Thymus (tissue), 11 donors: ENCODE measurements at regions not wholly inside any gene's neighbourhood (a gene's known extent, or its start where the extent isn't known, plus 50 kb on each side); places are given as distances from the start of the nearest gene placed in this dataset.
A peak's percentile ranks its signal among the peaks of the same experiment; 100 is the strongest.

ENCODE experiments used
- DNase-seq, 9 donors: peaks; one replicate each; pipeline ENCODE4 v3.0.0-alpha.2; 2013; ENCODE audit warnings: low spot score in 9 of 9, low read depth in 6 of 9, missing footprints in 1 of 9
- H3K27ac ChIP-seq, 2 donors: one replicate each; pipeline ENCODE4 v1.5.1; 2013; ENCODE audit warnings: control low read depth in 1 of 2, low read depth in 1 of 2, low read length in 1 of 2, mild to moderate bottlenecking in 1 of 2, moderate library complexity in 1 of 2
- H3K27me3 ChIP-seq, 2 donors: one replicate each; pipeline ENCODE4 v1.5.1; 2013; ENCODE audit warnings: low read length in 1 of 2; ENCODE audit not compliant: control insufficient read depth in 2 of 2, insufficient read depth in 1 of 2
- H3K36me3 ChIP-seq, 2 donors: one replicate each; pipeline ENCODE4 v1.5.1; 2013; ENCODE audit warnings: low read length in 1 of 2, mild to moderate bottlenecking in 1 of 2, moderate library complexity in 1 of 2; ENCODE audit not compliant: control insufficient read depth in 2 of 2, insufficient read depth in 2 of 2
- H3K4me1 ChIP-seq, 2 donors: one replicate each; pipeline ENCODE4 v1.5.1; 2013; ENCODE audit warnings: low read length in 2 of 2; ENCODE audit not compliant: control insufficient read depth in 2 of 2, insufficient read depth in 2 of 2
- H3K4me3 ChIP-seq, 2 donors: one replicate each; pipeline ENCODE4 v1.5.1; 2013; ENCODE audit warnings: low read length in 2 of 2, control low read depth in 1 of 2, mild to moderate bottlenecking in 1 of 2
- H3K9me3 ChIP-seq, 2 donors: one replicate each; pipeline ENCODE4 v1.5.1; 2013; ENCODE audit warnings: low read length in 1 of 2, mild to moderate bottlenecking in 1 of 2; ENCODE audit not compliant: control insufficient read depth in 2 of 2, insufficient read depth in 1 of 2
- WGBS: extraction: QIAGEN DNeasy Blood & Tissue Kit; methylation state at CpG from one replicate; pipeline ENCODE4 v1.1.7; 2013; 5-methylcytosine and 5-hydroxymethylcytosine counted together
- donor health status: healthy.

DNA sequence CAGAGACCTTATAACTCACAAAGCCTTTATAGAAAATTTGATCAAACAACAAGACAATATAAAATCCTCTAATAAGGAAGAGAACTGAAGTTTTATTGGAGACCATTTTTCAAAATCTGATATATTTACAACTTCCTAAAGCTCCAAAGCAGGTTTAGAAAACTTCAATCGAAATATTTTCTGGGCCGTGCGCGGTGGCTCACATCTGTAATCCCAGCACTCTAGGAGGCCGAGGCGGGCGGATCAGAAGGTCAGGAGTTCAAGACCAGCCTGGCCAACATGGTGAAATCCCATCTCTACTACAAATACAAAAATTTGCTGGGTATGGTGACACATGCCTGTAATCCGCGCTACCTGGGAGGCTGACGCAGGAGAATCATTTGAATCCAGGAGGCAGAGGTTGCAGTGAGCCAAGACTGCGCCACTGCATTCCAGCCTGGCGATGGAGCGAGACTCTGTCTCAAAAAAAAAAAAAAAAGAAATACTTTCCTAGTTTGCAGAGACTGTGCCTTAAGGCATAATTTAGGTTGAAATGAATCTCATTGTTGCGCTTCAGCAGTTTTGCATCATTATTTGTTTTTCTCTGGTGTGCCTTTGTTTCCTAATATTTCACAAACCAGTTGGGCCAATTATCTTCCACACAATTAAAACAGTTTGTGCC is 60.6 kb upstream of the ASIP start:
- Histone ChIP-seq H3K4me1 (no peaks in the 10 kb centered on the region), H3K27ac (no peak overlapping the region), H3K4me3 (no peak overlapping the region), H3K36me3 (no peaks in the 10 kb centered on the region), H3K9me3 (no peaks in the 10 kb centered on the region), H3K27me3 (no peaks in the 10 kb centered on the region)
- 96% methylated on average over 14 of the region's 14 CpGs for WGBS
- DNase-seq, result no peak

DNA sequence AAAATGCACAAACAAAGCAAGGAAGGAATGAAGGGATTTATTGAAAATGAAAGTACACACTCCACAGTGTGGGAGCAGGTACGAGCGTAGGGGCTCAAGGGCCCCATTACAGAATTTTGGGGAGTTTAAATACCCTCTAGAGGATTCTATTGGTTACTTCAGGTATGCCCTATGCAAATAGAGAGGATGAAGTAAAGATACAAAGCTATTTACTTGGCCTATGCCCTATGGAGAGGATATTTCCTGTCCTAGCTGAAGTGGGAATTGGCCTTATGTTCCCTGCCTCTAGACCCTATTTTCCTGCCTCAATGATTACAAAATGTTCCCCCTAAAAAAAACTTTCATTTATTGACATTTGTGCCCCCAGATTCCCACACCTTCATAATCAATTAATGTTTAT is 59.7 kb upstream of the ASIP start:
- no peak overlapping the region for H3K27ac ChIP-seq
- no peaks in the 10 kb centered on the region for H3K36me3 ChIP-seq
- no peaks in the 10 kb centered on the region for H3K27me3 ChIP-seq
- no peaks in the 10 kb centered on the region for H3K9me3 ChIP-seq
- 86% methylated on average over 2 of the region's 2 CpGs for WGBS
- no peak for DNase-seq
- H3K4me1 ChIP-seq, result no peaks in the 10 kb centered on the region
- no peak overlapping the region for H3K4me3 ChIP-seq

DNA sequence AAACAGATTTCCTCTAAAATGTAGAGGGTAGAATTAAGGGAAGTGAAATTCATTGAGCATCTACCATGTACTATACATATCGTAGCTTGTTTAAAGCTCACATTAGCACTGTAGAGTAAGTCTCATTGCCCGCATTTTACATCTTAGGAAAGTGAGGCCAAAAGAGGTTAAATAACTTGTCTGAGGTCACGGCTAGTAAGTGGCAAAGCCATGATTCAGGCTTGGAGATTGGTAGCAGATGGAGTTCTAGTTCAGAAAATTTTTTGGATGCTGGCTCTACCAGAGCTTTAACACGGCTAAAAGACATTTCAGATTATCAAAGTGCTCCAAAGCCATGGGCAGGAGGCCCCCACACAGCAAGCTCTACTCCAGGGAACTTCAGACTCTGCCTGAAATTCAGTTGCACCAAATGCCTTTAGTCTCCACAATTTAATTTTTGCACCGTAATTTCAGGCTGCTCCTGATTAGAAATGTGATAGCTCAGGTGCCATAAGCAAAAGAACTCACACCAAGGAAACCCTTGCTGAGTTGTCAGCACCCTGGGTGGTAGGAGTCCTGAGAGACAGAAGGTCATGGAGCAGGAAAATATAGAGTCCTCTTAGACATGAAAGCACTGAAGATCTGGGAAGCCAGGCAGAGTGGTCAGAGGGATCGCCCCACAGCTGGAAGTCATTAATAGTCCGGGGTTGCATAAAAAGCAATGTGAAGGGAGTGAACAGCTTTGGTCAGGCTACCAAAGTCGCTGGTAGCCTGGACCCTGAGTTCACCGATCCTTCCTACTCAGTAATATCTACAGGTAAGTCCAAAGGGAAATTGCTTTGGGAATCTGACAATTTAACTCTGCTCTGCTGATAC is 55.2 kb upstream of the ASIP start:
- no peaks in the 10 kb centered on the region for H3K27me3 ChIP-seq

DNA sequence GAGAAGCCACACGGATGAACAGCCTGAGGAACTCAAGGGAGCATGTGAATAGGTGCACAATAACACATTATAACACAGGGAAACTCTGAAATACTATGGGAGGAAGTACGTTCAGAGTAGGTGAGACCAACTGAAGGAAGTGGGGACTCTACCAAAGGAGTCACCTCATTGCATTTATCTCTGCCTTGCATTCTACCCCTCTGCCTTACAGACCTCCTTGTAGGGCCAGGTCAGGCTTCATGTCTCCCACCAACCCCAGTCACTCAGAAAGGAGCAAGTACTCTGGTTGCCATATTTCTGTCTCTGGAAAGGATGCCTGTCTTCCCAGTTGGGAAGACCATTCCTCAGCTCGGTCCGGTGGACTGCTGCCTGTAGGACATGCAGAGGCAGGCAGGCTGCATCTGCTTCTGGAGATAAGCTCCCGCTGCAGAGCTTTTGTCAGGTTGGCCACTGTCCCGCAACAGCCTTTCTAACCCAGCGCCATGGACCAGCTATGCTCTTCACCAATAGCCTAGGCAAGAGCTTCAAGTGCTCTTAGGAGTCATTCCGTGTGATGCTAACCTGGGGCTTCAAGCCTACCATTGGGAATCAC is 51.6 kb upstream of the ASIP start:
- no peaks in the 10 kb centered on the region for H3K36me3 ChIP-seq
- H3K4me1 ChIP-seq, result no peaks in the 10 kb centered on the region
- no peaks in the 10 kb centered on the region for H3K9me3 ChIP-seq
- 88% methylated on average over 8 of the region's 8 CpGs for WGBS
- DNase-seq, result no peak
- H3K27me3 ChIP-seq, result no peaks in the 10 kb centered on the region
- H3K4me3 ChIP-seq, result no peak overlapping the region
- H3K27ac ChIP-seq, result no peak overlapping the region

More for the DNA sequence above, 55.2 kb upstream of the ASIP start:
- no peaks in the 10 kb centered on the region for H3K4me1 ChIP-seq
- H3K27ac ChIP-seq, result no peak overlapping the region
- no peak overlapping the region for H3K4me3 ChIP-seq
- 93% methylated on average over 9 of the region's 9 CpGs for WGBS
- no peaks in the 10 kb centered on the region for H3K9me3 ChIP-seq
- H3K36me3 ChIP-seq, result no peaks in the 10 kb centered on the region
- no peak for DNase-seq

GRCh38 chr20:34190262-34190661 is 51.0 kb upstream of the ASIP start:
- whole genome bisulfite sequencing, result 64% methylated on average over 3 of the region's 3 CpGs
- DNase-seq, result no peak
- H3K36me3 ChIP-seq, result no peaks in the 10 kb centered on the region
- no peak overlapping the region for H3K27ac ChIP-seq
- H3K4me1 ChIP-seq, result no peaks in the 10 kb centered on the region
- peaks cover 0 to 2% of the 10 kb centered on the region in 2 donors for H3K27me3 ChIP-seq
- no peaks in the 10 kb centered on the region for H3K9me3 ChIP-seq
- H3K4me3 ChIP-seq, result no peak overlapping the region

GRCh38 chr20:34190679-34191090 is 50.5 kb upstream of the ASIP start:
- H3K4me1 ChIP-seq, result no peaks in the 10 kb centered on the region
- H3K4me3 ChIP-seq, result no peak overlapping the region
- 31% methylated on average over 3 of the region's 3 CpGs for WGBS
- H3K27ac ChIP-seq, result no peak overlapping the region
- H3K9me3 ChIP-seq, result no peaks in the 10 kb centered on the region
- H3K36me3 ChIP-seq, result no peaks in the 10 kb centered on the region
- peaks cover 0 to 2% of the 10 kb centered on the region in 2 donors for H3K27me3 ChIP-seq
- DNase-seq, result peak; percentile 3 to 60 (median 33)
